ENCODE measurements at regions not wholly inside any gene's neighbourhood (a gene's known extent, or its start where the extent isn't known, plus 50 kb on each side); places are given as distances from the start of the nearest gene placed in this dataset.

GRCh38 chr11:69388661-69389060 is 92.8 kb upstream of the LINC01488 start:
- no peaks in the 10 kb centered on the region for H3K4me1 ChIP-seq (ENCODE audit: control insufficient read depth, insufficient read depth, low read length)
- H3K27me3 ChIP-seq (ENCODE audit: control insufficient read depth in 1 of 2, insufficient read depth in 2 of 2, low read length in 2 of 2): no peaks in the 10 kb centered on the region
- H3K4me3 ChIP-seq (ENCODE audit: low read length in 2 of 2): no peak overlapping the region
- H3K9ac ChIP-seq (ENCODE audit: low read length in 2 of 2): no peak overlapping the region
- H3K9me3 ChIP-seq (ENCODE audit: control insufficient read depth in 2 of 2, low read length in 2 of 2): peaks cover 9 to 21% of the 10 kb centered on the region in 2 donors
- no peaks in the 10 kb centered on the region for H3K36me3 ChIP-seq (ENCODE audit: control insufficient read depth in 2 of 2, insufficient read depth in 2 of 2, low read length in 2 of 2)
- H3K27ac ChIP-seq (ENCODE audit: low read length): no peak overlapping the region

DNA sequence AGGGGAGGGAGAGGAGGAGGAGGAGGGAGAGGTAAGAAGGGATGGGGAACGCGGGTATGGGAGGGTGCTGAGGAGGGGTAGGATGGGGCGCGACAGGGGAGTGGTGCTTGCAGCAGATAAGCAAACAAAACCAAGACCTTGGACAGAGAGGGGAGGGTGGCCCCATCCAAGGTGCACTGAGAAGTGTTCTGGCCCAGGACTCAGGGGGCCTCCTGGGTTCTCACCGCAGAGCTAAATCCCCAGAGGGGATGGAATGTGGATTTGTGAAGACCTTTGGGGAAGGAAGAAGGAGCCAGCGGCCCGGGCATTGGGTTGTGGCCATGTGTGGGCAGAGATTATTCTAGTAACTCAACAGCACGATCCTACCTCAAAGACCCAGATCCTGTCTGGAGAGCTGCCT is 90.9 kb upstream of the LINC01488 start:
- Histone ChIP-seq H3K36me3 (ENCODE audit: control insufficient read depth in 2 of 2, insufficient read depth in 2 of 2, low read length in 2 of 2) (no peaks in the 10 kb centered on the region), H3K4me1 (ENCODE audit: control insufficient read depth, insufficient read depth, low read length) (no peaks in the 10 kb centered on the region), H3K9me3 (ENCODE audit: control insufficient read depth in 2 of 2, low read length in 2 of 2) (peaks cover 9 to 21% of the 10 kb centered on the region in 2 donors), H3K9ac (ENCODE audit: low read length in 2 of 2) (no peak overlapping the region), H3K27ac (ENCODE audit: low read length) (no peak overlapping the region), H3K27me3 (ENCODE audit: control insufficient read depth in 1 of 2, insufficient read depth in 2 of 2, low read length in 2 of 2) (no peaks in the 10 kb centered on the region), H3K4me3 (ENCODE audit: low read length in 2 of 2) (no peak overlapping the region)

- no peaks in the 10 kb centered on the region for H3K36me3 ChIP-seq (ENCODE audit: control insufficient read depth in 2 of 2, insufficient read depth in 2 of 2, low read length in 2 of 2)
- H3K4me3 ChIP-seq (ENCODE audit: low read length in 2 of 2): no peak overlapping the region
- peaks cover 9 to 21% of the 10 kb centered on the region in 2 donors for H3K9me3 ChIP-seq (ENCODE audit: control insufficient read depth in 2 of 2, low read length in 2 of 2)
- H3K27ac ChIP-seq (ENCODE audit: low read length): no peak overlapping the region
- no peaks in the 10 kb centered on the region for H3K27me3 ChIP-seq (ENCODE audit: control insufficient read depth in 1 of 2, insufficient read depth in 2 of 2, low read length in 2 of 2)
- H3K9ac ChIP-seq (ENCODE audit: low read length in 2 of 2): no peak overlapping the region
- no peaks in the 10 kb centered on the region for H3K4me1 ChIP-seq (ENCODE audit: control insufficient read depth, insufficient read depth, low read length)
Observed at GRCh38 chr11:69391192-69392103, 90.0 kb upstream of the LINC01488 start.

- Histone ChIP-seq H3K36me3 (ENCODE audit: control insufficient read depth in 2 of 2, insufficient read depth in 2 of 2, low read length in 2 of 2) (no peaks in the 10 kb centered on the region), H3K4me3 (ENCODE audit: low read length in 2 of 2) (no peak overlapping the region), H3K4me1 (ENCODE audit: control insufficient read depth, insufficient read depth, low read length) (no peaks in the 10 kb centered on the region), H3K27me3 (ENCODE audit: control insufficient read depth in 1 of 2, insufficient read depth in 2 of 2, low read length in 2 of 2) (no peaks in the 10 kb centered on the region), H3K9ac (ENCODE audit: low read length in 2 of 2) (no peak overlapping the region), H3K27ac (ENCODE audit: low read length) (no peak overlapping the region), H3K9me3 (ENCODE audit: control insufficient read depth in 2 of 2, low read length in 2 of 2) (peaks cover 9 to 21% of the 10 kb centered on the region in 2 donors)
Observed at GRCh38 chr11:69392104-69392653, 89.3 kb upstream of the LINC01488 start.

DNA sequence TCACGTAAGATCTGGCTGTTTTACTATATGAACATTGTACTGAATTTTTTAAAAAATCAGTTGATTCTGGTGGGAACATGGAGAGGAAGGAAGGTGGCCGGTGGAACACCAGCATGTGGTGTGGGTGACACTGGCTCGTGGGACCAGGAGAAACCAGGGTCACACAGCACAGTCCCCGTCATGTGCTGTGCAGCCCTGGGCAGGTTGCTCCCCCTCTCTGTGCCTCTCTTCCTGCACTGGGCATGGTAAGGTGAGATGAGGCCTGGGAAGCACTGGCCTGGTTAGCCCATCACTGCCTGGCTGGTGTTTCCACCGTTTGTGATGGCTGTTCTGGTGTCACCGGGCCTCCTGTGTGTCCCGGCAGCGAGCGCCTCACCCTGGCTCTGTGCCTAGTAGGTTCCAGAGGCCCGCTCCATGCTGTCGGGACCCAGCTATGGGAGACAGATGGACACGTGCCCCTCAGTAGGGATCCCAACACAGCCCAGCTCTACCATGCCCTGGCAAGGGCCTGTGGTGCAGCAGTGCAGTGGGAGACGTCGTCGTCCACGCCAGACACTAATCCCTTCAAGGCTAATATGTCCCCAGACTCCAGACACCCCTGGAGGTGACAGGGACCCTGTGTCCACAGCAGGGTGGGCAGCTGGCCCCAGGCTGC is 88.2 kb upstream of the LINC01488 start:
- Histone ChIP-seq H3K36me3 (ENCODE audit: control insufficient read depth in 2 of 2, insufficient read depth in 2 of 2, low read length in 2 of 2) (no peaks in the 10 kb centered on the region), H3K9ac (ENCODE audit: low read length in 2 of 2) (no peak overlapping the region), H3K27ac (ENCODE audit: low read length) (no peak overlapping the region), H3K4me1 (ENCODE audit: control insufficient read depth, insufficient read depth, low read length) (no peaks in the 10 kb centered on the region), H3K27me3 (ENCODE audit: control insufficient read depth in 1 of 2, insufficient read depth in 2 of 2, low read length in 2 of 2) (no peaks in the 10 kb centered on the region), H3K4me3 (ENCODE audit: low read length in 2 of 2) (no peak overlapping the region), H3K9me3 (ENCODE audit: control insufficient read depth in 2 of 2, low read length in 2 of 2) (peaks cover 7 to 13% of the 10 kb centered on the region in 2 donors)

- Histone ChIP-seq H3K4me3 (ENCODE audit: low read length in 2 of 2) (no peak overlapping the region), H3K9me3 (ENCODE audit: control insufficient read depth in 2 of 2, low read length in 2 of 2) (peaks cover 4 to 8% of the 10 kb centered on the region in 2 donors), H3K27ac (ENCODE audit: low read length) (no peak overlapping the region), H3K4me1 (ENCODE audit: control insufficient read depth, insufficient read depth, low read length) (peaks cover 5% of the 10 kb centered on the region), H3K36me3 (ENCODE audit: control insufficient read depth in 2 of 2, insufficient read depth in 2 of 2, low read length in 2 of 2) (no peaks in the 10 kb centered on the region), H3K27me3 (ENCODE audit: control insufficient read depth in 1 of 2, insufficient read depth in 2 of 2, low read length in 2 of 2) (no peaks in the 10 kb centered on the region), H3K9ac (ENCODE audit: low read length in 2 of 2) (no peak overlapping the region)
Observed at GRCh38 chr11:69393865-69394233, 87.6 kb upstream of the LINC01488 start.

- H3K4me3 ChIP-seq (ENCODE audit: low read length in 2 of 2): no peak overlapping the region
- H3K9ac ChIP-seq (ENCODE audit: low read length in 2 of 2): no peak overlapping the region
- H3K36me3 ChIP-seq (ENCODE audit: control insufficient read depth in 2 of 2, insufficient read depth in 2 of 2, low read length in 2 of 2): no peaks in the 10 kb centered on the region
- no peaks in the 10 kb centered on the region for H3K27me3 ChIP-seq (ENCODE audit: control insufficient read depth in 1 of 2, insufficient read depth in 2 of 2, low read length in 2 of 2)
- peaks cover 0 to 4% of the 10 kb centered on the region in 2 donors for H3K9me3 ChIP-seq (ENCODE audit: control insufficient read depth in 2 of 2, low read length in 2 of 2)
- H3K4me1 ChIP-seq (ENCODE audit: control insufficient read depth, insufficient read depth, low read length): peaks cover 10% of the 10 kb centered on the region
- H3K27ac ChIP-seq (ENCODE audit: low read length): no peak overlapping the region
Observed at GRCh38 chr11:69394234-69394868, 87.1 kb upstream of the LINC01488 start.

GRCh38 chr11:69394869-69395246 is 86.6 kb upstream of the LINC01488 start:
- no peak overlapping the region for H3K9ac ChIP-seq (ENCODE audit: low read length in 2 of 2)
- H3K27ac ChIP-seq (ENCODE audit: low read length): no peak overlapping the region

GRCh38 chr11:69395287-69395686 is 86.2 kb upstream of the LINC01488 start:
- H3K9me3 ChIP-seq (ENCODE audit: control insufficient read depth in 2 of 2, low read length in 2 of 2): no peaks in the 10 kb centered on the region
- no peak overlapping the region for H3K4me3 ChIP-seq (ENCODE audit: low read length in 2 of 2)
- no peak overlapping the region for H3K9ac ChIP-seq (ENCODE audit: low read length in 2 of 2)
- no peak overlapping the region for H3K27ac ChIP-seq (ENCODE audit: low read length)
- H3K4me1 ChIP-seq (ENCODE audit: control insufficient read depth, insufficient read depth, low read length): peaks cover 13% of the 10 kb centered on the region
- H3K36me3 ChIP-seq (ENCODE audit: control insufficient read depth in 2 of 2, insufficient read depth in 2 of 2, low read length in 2 of 2): no peaks in the 10 kb centered on the region
- H3K27me3 ChIP-seq (ENCODE audit: control insufficient read depth in 1 of 2, insufficient read depth in 2 of 2, low read length in 2 of 2): no peaks in the 10 kb centered on the region

More at GRCh38 chr11:69394869-69395246, 86.6 kb upstream of the LINC01488 start:
- H3K4me1 ChIP-seq (ENCODE audit: control insufficient read depth, insufficient read depth, low read length): peaks cover 13% of the 10 kb centered on the region
- H3K36me3 ChIP-seq (ENCODE audit: control insufficient read depth in 2 of 2, insufficient read depth in 2 of 2, low read length in 2 of 2): no peaks in the 10 kb centered on the region
- H3K9me3 ChIP-seq (ENCODE audit: control insufficient read depth in 2 of 2, low read length in 2 of 2): peaks cover 0 to 2% of the 10 kb centered on the region in 2 donors
- H3K27me3 ChIP-seq (ENCODE audit: control insufficient read depth in 1 of 2, insufficient read depth in 2 of 2, low read length in 2 of 2): no peaks in the 10 kb centered on the region
- no peak overlapping the region for H3K4me3 ChIP-seq (ENCODE audit: low read length in 2 of 2)

GRCh38 chr11:69396051-69396947 is 85.2 kb upstream of the LINC01488 start:
- Histone ChIP-seq H3K9me3 (ENCODE audit: control insufficient read depth in 2 of 2, low read length in 2 of 2) (no peaks in the 10 kb centered on the region), H3K9ac (ENCODE audit: low read length in 2 of 2) (no peak overlapping the region), H3K36me3 (ENCODE audit: control insufficient read depth in 2 of 2, insufficient read depth in 2 of 2, low read length in 2 of 2) (no peaks in the 10 kb centered on the region), H3K4me3 (ENCODE audit: low read length in 2 of 2) (no peak overlapping the region), H3K4me1 (ENCODE audit: control insufficient read depth, insufficient read depth, low read length) (peaks cover 13% of the 10 kb centered on the region), H3K27me3 (ENCODE audit: control insufficient read depth in 1 of 2, insufficient read depth in 2 of 2, low read length in 2 of 2) (no peaks in the 10 kb centered on the region), H3K27ac (ENCODE audit: low read length) (no peak overlapping the region)
